ENCODE measurements at regions not wholly inside any gene's neighbourhood (a gene's known extent, or its start where the extent isn't known, plus 50 kb on each side); places are given as distances from the start of the nearest gene placed in this dataset.
"Not testable (repeated sequence)": the region's sequence is repeated elsewhere in the genome, so short reads cannot be mapped to it uniquely, and the experiment has no call there.

GRCh38 chr12:126998747-126999285, 1268.2 kb upstream of the TMEM132C start:
- no peak for DNase-seq

GRCh38 chr12:126999352-126999751, 1267.6 kb upstream of the TMEM132C start:
- no peak for DNase-seq

GRCh38 chr12:127005406-127005805, 1261.6 kb upstream of the TMEM132C start:
- DNase-seq: no peak

- no peak for DNase-seq
Observed at GRCh38 chr12:127006972-127007371, 1260.0 kb upstream of the TMEM132C start.

- no peak for DNase-seq
Observed at GRCh38 chr12:127008755-127009403, 1258.1 kb upstream of the TMEM132C start.

- no peak for DNase-seq
Observed at GRCh38 chr12:127012109-127012508, 1254.9 kb upstream of the TMEM132C start.

- DNase-seq: no peak
Observed at GRCh38 chr12:127013197-127013596, 1253.8 kb upstream of the TMEM132C start.

GRCh38 chr12:127014079-127014478, 1252.9 kb upstream of the TMEM132C start:
- no peak for DNase-seq

GRCh38 chr12:127024791-127025190, 1242.2 kb upstream of the TMEM132C start:
- DNase-seq: no peak

GRCh38 chr12:127025545-127025944, 1241.4 kb upstream of the TMEM132C start:
- DNase-seq: no peak

GRCh38 chr12:127035011-127035879, 1231.7 kb upstream of the TMEM132C start:
- DNase-seq: no peak

- DNase-seq: no peak
Observed at GRCh38 chr12:127038152-127038551, 1228.8 kb upstream of the TMEM132C start.

GRCh38 chr12:127038761-127039160, 1228.2 kb upstream of the TMEM132C start:
- DNase-seq: no peak

- DNase-seq: no peak
Observed at GRCh38 chr12:127041985-127042625, 1224.9 kb upstream of the TMEM132C start.

GRCh38 chr12:127043731-127044130, 1223.2 kb upstream of the TMEM132C start:
- no peak for DNase-seq

- DNase-seq: no peak
Observed at GRCh38 chr12:127044836-127045235, 1222.1 kb upstream of the TMEM132C start.

GRCh38 chr12:127046467-127046866, 1220.5 kb upstream of the TMEM132C start:
- no peak for DNase-seq

- DNase-seq: no peak
Observed at GRCh38 chr12:127048057-127048456, 1218.9 kb upstream of the TMEM132C start.

- not testable (repeated sequence) for DNase-seq
Observed at GRCh38 chr12:127048525-127048924, 1218.4 kb upstream of the TMEM132C start.

GRCh38 chr12:127051139-127051538, 1215.8 kb upstream of the TMEM132C start:
- DNase-seq: no peak

GRCh38 chr12:127052511-127053232, 1214.3 kb upstream of the TMEM132C start:
- no peak for DNase-seq

- DNase-seq: no peak
Observed at GRCh38 chr12:127054531-127054930, 1212.4 kb upstream of the TMEM132C start.

Data from C1 segment of cervical spinal cord (tissue), 14 donors.